SU-DHL-6 (cell line): ENCODE measurements at regions not wholly inside any gene's neighbourhood (a gene's known extent, or its start where the extent isn't known, plus 50 kb on each side); places are given as distances from the start of the nearest gene placed in this dataset.

Experiments
- EZH2phosphoT487 ChIP-seq: fragments of 200-600 bp; sonication (generic), shearing (Covaris generic); conservative IDR thresholded peaks from 2 replicates; pipeline ENCODE4 v1.6.1; 2018; ENCODE audit warnings: mild to moderate bottlenecking, antibody characterized with exemption, low read length, moderate library complexity, mixed read lengths
- TF ChIP-seq, protein P1 (sequence below): fragments of 200-600 bp; sonication (generic); IDR thresholded peaks from one replicate; pipeline ENCODE4 v1.5.1; 2017; ENCODE audit warnings: antibody characterized with exemption, mild to moderate bottlenecking, low read length, moderate library complexity; ENCODE audit not compliant: insufficient read depth, poor library complexity, severe bottlenecking

DNA sequence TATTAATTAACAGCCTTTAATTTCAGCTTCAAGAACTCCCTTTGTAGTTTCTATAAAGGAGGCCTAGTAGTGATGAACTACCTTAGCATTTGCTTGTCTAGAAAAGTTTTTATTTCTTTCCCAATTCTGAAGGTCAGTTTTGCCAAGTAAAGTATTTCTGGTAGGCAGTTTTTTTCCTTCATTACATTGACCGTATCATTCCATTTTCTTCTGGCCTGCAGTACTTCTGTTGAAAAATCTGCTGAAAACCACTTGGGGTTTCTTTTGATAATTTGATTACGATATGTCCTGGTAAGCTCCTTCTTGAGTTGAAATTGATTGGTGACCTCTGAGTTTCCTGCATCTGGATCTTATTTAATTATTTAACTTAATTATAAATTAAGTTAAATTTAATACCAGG lies 691.8 kb downstream of the TSN start:
- TF ChIP-seq, protein P1, sequence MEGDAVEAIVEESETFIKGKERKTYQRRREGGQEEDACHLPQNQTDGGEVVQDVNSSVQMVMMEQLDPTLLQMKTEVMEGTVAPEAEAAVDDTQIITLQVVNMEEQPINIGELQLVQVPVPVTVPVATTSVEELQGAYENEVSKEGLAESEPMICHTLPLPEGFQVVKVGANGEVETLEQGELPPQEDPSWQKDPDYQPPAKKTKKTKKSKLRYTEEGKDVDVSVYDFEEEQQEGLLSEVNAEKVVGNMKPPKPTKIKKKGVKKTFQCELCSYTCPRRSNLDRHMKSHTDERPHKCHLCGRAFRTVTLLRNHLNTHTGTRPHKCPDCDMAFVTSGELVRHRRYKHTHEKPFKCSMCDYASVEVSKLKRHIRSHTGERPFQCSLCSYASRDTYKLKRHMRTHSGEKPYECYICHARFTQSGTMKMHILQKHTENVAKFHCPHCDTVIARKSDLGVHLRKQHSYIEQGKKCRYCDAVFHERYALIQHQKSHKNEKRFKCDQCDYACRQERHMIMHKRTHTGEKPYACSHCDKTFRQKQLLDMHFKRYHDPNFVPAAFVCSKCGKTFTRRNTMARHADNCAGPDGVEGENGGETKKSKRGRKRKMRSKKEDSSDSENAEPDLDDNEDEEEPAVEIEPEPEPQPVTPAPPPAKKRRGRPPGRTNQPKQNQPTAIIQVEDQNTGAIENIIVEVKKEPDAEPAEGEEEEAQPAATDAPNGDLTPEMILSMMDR: no peak
- TF ChIP-seq EZH2phosphoT487: no peak
